ENCODE measurements at regions not wholly inside any gene's neighbourhood (a gene's known extent, or its start where the extent isn't known, plus 50 kb on each side); places are given as distances from the start of the nearest gene placed in this dataset.

DNA sequence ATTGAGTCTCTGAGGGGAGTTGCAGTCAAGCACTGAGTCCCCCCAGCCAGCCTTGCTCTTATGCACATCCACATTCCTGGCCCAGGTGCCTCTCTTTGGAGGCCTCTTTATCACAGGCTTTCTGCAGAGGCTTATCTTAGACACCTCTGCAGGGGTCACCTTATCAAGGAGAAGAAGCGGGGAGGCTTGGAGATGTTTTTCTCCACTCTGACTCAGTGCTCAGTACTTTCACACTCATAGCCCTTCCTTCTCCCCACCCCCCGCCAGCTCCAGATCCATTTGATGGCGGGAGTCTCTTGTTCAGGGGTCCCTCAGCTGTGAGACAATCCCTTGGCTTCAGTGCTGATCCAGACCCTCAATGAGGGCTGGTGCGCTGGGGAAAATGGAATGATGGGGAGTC is 132.1 kb upstream of the TSHZ2 start (continued):
- TF ChIP-seq, protein P1, sequence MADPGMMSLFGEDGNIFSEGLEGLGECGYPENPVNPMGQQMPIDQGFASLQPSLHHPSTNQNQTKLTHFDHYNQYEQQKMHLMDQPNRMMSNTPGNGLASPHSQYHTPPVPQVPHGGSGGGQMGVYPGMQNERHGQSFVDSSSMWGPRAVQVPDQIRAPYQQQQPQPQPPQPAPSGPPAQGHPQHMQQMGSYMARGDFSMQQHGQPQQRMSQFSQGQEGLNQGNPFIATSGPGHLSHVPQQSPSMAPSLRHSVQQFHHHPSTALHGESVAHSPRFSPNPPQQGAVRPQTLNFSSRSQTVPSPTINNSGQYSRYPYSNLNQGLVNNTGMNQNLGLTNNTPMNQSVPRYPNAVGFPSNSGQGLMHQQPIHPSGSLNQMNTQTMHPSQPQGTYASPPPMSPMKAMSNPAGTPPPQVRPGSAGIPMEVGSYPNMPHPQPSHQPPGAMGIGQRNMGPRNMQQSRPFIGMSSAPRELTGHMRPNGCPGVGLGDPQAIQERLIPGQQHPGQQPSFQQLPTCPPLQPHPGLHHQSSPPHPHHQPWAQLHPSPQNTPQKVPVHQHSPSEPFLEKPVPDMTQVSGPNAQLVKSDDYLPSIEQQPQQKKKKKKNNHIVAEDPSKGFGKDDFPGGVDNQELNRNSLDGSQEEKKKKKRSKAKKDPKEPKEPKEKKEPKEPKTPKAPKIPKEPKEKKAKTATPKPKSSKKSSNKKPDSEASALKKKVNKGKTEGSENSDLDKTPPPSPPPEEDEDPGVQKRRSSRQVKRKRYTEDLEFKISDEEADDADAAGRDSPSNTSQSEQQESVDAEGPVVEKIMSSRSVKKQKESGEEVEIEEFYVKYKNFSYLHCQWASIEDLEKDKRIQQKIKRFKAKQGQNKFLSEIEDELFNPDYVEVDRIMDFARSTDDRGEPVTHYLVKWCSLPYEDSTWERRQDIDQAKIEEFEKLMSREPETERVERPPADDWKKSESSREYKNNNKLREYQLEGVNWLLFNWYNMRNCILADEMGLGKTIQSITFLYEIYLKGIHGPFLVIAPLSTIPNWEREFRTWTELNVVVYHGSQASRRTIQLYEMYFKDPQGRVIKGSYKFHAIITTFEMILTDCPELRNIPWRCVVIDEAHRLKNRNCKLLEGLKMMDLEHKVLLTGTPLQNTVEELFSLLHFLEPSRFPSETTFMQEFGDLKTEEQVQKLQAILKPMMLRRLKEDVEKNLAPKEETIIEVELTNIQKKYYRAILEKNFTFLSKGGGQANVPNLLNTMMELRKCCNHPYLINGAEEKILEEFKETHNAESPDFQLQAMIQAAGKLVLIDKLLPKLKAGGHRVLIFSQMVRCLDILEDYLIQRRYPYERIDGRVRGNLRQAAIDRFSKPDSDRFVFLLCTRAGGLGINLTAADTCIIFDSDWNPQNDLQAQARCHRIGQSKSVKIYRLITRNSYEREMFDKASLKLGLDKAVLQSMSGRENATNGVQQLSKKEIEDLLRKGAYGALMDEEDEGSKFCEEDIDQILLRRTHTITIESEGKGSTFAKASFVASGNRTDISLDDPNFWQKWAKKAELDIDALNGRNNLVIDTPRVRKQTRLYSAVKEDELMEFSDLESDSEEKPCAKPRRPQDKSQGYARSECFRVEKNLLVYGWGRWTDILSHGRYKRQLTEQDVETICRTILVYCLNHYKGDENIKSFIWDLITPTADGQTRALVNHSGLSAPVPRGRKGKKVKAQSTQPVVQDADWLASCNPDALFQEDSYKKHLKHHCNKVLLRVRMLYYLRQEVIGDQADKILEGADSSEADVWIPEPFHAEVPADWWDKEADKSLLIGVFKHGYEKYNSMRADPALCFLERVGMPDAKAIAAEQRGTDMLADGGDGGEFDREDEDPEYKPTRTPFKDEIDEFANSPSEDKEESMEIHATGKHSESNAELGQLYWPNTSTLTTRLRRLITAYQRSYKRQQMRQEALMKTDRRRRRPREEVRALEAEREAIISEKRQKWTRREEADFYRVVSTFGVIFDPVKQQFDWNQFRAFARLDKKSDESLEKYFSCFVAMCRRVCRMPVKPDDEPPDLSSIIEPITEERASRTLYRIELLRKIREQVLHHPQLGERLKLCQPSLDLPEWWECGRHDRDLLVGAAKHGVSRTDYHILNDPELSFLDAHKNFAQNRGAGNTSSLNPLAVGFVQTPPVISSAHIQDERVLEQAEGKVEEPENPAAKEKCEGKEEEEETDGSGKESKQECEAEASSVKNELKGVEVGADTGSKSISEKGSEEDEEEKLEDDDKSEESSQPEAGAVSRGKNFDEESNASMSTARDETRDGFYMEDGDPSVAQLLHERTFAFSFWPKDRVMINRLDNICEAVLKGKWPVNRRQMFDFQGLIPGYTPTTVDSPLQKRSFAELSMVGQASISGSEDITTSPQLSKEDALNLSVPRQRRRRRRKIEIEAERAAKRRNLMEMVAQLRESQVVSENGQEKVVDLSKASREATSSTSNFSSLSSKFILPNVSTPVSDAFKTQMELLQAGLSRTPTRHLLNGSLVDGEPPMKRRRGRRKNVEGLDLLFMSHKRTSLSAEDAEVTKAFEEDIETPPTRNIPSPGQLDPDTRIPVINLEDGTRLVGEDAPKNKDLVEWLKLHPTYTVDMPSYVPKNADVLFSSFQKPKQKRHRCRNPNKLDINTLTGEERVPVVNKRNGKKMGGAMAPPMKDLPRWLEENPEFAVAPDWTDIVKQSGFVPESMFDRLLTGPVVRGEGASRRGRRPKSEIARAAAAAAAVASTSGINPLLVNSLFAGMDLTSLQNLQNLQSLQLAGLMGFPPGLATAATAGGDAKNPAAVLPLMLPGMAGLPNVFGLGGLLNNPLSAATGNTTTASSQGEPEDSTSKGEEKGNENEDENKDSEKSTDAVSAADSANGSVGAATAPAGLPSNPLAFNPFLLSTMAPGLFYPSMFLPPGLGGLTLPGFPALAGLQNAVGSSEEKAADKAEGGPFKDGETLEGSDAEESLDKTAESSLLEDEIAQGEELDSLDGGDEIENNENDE (IDR thresholded peaks at IDR 0.05; ENCODE audit: insufficient replicate concordance, low read length): no peak
- TF ChIP-seq SP1 (IDR thresholded peaks at IDR 0.05; ENCODE audit: low read depth, low read length) (no peak), NRF1 (IDR thresholded peaks at IDR 0.05; ENCODE audit: low read depth, low read length) (no peak), TAF1 (IDR thresholded peaks at IDR 0.05; ENCODE audit: low read depth, low read length) (no peak), POLR2A (IDR thresholded peaks at IDR 0.05; ENCODE audit: control extremely low read depth in 1 of 2, low read depth in 2 of 2, low read length in 2 of 2) (no peak), GABPA (IDR thresholded peaks at IDR 0.05; ENCODE audit: borderline replicate concordance, insufficient read depth, low read length) (no peak), POLR2AphosphoS5 (IDR thresholded peaks at IDR 0.05; ENCODE audit: low read depth, low read length) (no peak), JUND (IDR thresholded peaks at IDR 0.05; ENCODE audit: low read length) (no peak), JUN (IDR thresholded peaks at IDR 0.05; ENCODE audit: low read depth, low read length) (no peak), SIX5 (IDR thresholded peaks at IDR 0.05; ENCODE audit: low read depth, low read length) (no peak)
- TF ChIP-seq, protein P2, sequence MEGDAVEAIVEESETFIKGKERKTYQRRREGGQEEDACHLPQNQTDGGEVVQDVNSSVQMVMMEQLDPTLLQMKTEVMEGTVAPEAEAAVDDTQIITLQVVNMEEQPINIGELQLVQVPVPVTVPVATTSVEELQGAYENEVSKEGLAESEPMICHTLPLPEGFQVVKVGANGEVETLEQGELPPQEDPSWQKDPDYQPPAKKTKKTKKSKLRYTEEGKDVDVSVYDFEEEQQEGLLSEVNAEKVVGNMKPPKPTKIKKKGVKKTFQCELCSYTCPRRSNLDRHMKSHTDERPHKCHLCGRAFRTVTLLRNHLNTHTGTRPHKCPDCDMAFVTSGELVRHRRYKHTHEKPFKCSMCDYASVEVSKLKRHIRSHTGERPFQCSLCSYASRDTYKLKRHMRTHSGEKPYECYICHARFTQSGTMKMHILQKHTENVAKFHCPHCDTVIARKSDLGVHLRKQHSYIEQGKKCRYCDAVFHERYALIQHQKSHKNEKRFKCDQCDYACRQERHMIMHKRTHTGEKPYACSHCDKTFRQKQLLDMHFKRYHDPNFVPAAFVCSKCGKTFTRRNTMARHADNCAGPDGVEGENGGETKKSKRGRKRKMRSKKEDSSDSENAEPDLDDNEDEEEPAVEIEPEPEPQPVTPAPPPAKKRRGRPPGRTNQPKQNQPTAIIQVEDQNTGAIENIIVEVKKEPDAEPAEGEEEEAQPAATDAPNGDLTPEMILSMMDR (IDR thresholded peaks at IDR 0.05; ENCODE audit: control extremely low read depth in 1 of 3, insufficient read depth in 1 of 3, low read depth in 1 of 3, low read length in 3 of 3): no peak

Measured in H1 (cell line).